Parathyroid adenoma (tissue), 2 donors: ENCODE measurements at regions not wholly inside any gene's neighbourhood (a gene's known extent, or its start where the extent isn't known, plus 50 kb on each side); places are given as distances from the start of the nearest gene placed in this dataset.

ENCODE experiments used
- H2AFZ ChIP-seq: fragments of 300-600 bp; sonication (generic); one replicate; pipeline ENCODE4 v1.7.0; 2017; ENCODE audit warnings: antibody characterized with exemption, mild to moderate bottlenecking
- H3K27ac ChIP-seq: fragments of 300-600 bp; sonication (generic); one replicate; pipeline ENCODE4 v1.7.0; 2017
- H3K27me3 ChIP-seq: fragments of 300-600 bp; sonication (generic); one replicate; pipeline ENCODE4 v1.7.0; 2017; ENCODE audit warnings: low read length; ENCODE audit not compliant: control insufficient read depth, insufficient read depth
- H3K36me3 ChIP-seq: fragments of 300-600 bp; sonication (generic); one replicate; pipeline ENCODE4 v1.7.0; 2017; ENCODE audit warnings: low read length; ENCODE audit not compliant: control insufficient read depth, insufficient read depth
- H3K4me1 ChIP-seq: fragments of 300-600 bp; sonication (generic); one replicate; pipeline ENCODE4 v1.7.0; 2017; ENCODE audit warnings: control low read depth
- H3K4me2 ChIP-seq: fragments of 300-600 bp; sonication (generic); one replicate; pipeline ENCODE4 v1.7.0; 2017; ENCODE audit warnings: low read length
- H3K4me3 ChIP-seq: fragments of 300-600 bp; sonication (generic); one replicate; pipeline ENCODE4 v1.7.0; 2017; ENCODE audit warnings: low read depth, low read length
- H3K79me2 ChIP-seq: fragments of 300-600 bp; sonication (generic); one replicate; pipeline ENCODE4 v1.7.0; 2017; ENCODE audit warnings: control low read depth
- H3K9ac ChIP-seq: fragments of 300-600 bp; sonication (generic); one replicate; pipeline ENCODE4 v1.7.0; 2017; ENCODE audit warnings: mild to moderate bottlenecking
- H3K9me3 ChIP-seq: fragments of 300-600 bp; sonication (generic); one replicate; pipeline ENCODE4 v1.7.0; 2017; ENCODE audit warnings: low read length; ENCODE audit not compliant: control insufficient read depth
- TF ChIP-seq, protein P1 (sequence below): fragments of 300-600 bp; sonication (generic); IDR thresholded peaks from one replicate; pipeline ENCODE4 v1.7.0; 2017; ENCODE audit warnings: antibody characterized with exemption, mild to moderate bottlenecking
- donor health status: primary hyperparathyroidism.

DNA sequence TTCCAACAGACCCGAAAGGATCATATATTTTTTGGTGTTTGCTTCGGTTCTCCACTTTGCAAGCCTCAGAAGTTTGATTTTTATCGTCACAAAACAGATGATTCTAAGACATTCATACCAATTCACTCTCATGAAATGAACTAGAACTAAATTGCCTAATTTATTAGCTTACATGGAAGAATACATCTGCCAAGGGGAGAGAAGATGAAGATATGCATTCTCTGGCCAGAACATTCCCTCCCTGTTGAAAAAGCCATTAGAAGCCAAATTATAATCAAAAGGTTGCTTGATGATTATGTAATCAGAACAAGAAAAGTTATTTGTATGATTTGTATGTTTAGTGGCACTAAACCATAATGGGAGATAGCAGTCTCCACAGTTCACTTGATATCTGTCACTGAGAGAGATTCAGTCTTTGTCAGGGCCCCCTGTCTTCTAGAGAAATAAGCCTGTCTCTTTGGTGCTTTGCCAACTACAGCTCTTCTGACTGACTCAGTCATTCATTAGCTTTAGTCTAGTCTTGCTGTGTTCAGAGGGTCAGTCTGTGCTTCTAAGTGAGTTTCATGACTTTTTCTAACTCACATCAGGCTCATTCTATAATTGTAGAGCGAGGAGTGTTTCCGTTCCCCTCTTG, 95.3 kb upstream of the GNAI1 start:
- TF ChIP-seq, protein P1, sequence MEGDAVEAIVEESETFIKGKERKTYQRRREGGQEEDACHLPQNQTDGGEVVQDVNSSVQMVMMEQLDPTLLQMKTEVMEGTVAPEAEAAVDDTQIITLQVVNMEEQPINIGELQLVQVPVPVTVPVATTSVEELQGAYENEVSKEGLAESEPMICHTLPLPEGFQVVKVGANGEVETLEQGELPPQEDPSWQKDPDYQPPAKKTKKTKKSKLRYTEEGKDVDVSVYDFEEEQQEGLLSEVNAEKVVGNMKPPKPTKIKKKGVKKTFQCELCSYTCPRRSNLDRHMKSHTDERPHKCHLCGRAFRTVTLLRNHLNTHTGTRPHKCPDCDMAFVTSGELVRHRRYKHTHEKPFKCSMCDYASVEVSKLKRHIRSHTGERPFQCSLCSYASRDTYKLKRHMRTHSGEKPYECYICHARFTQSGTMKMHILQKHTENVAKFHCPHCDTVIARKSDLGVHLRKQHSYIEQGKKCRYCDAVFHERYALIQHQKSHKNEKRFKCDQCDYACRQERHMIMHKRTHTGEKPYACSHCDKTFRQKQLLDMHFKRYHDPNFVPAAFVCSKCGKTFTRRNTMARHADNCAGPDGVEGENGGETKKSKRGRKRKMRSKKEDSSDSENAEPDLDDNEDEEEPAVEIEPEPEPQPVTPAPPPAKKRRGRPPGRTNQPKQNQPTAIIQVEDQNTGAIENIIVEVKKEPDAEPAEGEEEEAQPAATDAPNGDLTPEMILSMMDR: no peak
- no peaks in the 10 kb centered on the region for H3K9me3 ChIP-seq

DNA sequence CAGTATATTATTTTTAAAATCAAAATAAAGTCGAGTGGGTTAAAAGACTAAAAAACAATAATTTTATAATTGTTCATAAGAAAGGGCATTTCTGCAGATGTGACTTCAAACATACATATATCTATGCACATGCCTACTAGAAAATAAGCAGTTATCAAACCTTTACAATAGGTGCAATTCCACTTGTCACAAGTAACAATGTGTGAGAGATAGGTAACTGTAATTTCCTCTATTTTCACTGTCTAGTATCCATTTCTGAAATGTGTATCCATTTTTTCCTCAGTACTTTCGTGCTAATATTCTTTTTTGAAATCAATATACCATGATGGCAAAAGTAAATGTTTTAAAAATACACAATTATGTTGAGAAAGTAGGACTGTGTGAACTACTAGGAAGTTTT, 96.9 kb upstream of the GNAI1 start:
- Histone ChIP-seq H3K27me3 (no peaks in the 10 kb centered on the region), H3K9me3 (no peaks in the 10 kb centered on the region), H2AFZ (no peak overlapping the region), H3K4me2 (no peak overlapping the region), H3K4me3 (no peak overlapping the region), H3K27ac (no peak overlapping the region), H3K79me2 (no peaks in the 10 kb centered on the region), H3K36me3 (no peaks in the 10 kb centered on the region), H3K9ac (no peak overlapping the region), H3K4me1 (no peaks in the 10 kb centered on the region)
- TF ChIP-seq, protein P1: no peak

More for the DNA sequence above, 95.3 kb upstream of the GNAI1 start:
- Histone ChIP-seq H3K79me2 (no peaks in the 10 kb centered on the region), H3K36me3 (no peaks in the 10 kb centered on the region), H3K4me3 (no peak overlapping the region), H3K4me2 (no peak overlapping the region), H3K4me1 (no peaks in the 10 kb centered on the region), H3K9ac (no peak overlapping the region), H3K27ac (no peak overlapping the region), H3K27me3 (no peaks in the 10 kb centered on the region), H2AFZ (no peak overlapping the region)

DNA sequence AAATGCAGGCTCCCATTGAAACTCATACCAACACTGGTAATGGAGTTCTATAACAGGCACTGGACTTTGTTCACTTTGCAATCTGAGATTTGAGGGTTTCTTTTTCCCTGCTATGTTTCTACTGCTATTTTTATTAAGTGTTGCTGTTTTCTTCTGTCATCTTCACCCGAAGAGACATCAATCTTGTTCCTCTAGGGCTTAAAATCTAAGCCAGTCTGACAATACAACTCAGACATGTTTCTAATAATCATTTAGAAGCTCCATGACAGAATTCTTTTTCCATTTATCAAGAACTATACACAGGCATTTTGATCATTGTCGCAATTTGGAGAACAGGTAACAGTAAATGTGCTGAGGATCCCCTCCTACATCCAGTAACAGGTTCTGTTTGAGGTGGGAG, 98.5 kb upstream of the GNAI1 start:
- Histone ChIP-seq H3K4me1 (no peaks in the 10 kb centered on the region), H3K36me3 (no peaks in the 10 kb centered on the region), H2AFZ (no peak overlapping the region), H3K4me2 (no peak overlapping the region), H3K4me3 (no peak overlapping the region), H3K9ac (no peak overlapping the region), H3K9me3 (no peaks in the 10 kb centered on the region), H3K27ac (no peak overlapping the region), H3K27me3 (no peaks in the 10 kb centered on the region), H3K79me2 (no peaks in the 10 kb centered on the region)
- TF ChIP-seq, protein P1: no peak

DNA sequence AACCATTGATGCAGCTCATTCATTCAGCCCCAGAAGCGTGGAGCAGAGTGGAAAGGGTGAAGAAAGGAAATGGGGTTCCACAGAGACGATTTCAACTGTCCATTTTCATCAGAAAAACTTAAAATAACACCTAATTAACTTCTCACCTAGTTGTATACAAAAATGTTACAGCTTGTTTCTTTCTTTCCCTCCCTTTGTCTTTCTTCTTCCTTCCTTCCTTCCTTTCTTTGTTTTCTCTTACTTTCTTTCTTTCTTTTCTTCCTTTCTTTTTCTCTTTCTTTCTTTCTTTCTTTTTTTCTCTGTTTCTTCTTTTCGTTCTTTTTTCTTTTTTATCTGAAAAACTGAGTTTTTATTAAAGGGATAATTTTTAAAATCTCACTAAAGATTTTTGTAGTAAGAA, 105.9 kb upstream of the GNAI1 start:
- TF ChIP-seq, protein P1: no peak
- Histone ChIP-seq H3K9me3 (no peaks in the 10 kb centered on the region), H3K79me2 (no peaks in the 10 kb centered on the region), H3K27ac (no peak overlapping the region), H3K4me2 (no peak overlapping the region), H3K4me1 (no peaks in the 10 kb centered on the region), H3K27me3 (no peaks in the 10 kb centered on the region), H2AFZ (no peak overlapping the region), H3K9ac (no peak overlapping the region), H3K36me3 (no peaks in the 10 kb centered on the region), H3K4me3 (no peak overlapping the region)

DNA sequence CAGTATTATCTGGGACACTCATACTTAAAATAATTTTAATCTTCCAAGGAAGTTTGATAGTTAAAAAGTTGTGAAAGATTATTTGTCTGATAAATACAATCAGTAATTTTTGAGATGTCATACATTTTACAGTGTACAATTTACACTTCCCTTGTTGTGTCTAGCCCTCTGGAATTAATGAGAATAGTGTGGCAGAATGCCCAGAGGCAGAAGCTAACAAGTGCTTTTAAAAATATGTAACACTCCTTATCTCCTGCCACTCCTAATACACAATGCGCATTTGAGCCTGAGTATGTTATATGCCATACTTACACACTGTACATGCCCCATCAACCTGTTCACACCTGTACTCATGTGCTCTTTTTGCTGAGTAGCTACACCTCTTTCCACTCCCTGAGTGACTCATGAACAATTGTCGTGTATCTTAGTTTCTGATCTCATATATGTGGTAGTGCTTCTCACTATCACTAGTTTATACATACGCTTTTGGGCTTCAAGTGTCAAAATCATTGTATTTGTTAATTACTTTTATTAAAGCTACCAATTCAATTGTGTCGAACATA, 106.9 kb upstream of the GNAI1 start:
- H2AFZ ChIP-seq: no peak overlapping the region
- no peak overlapping the region for H3K4me3 ChIP-seq
- no peaks in the 10 kb centered on the region for H3K27me3 ChIP-seq
- H3K79me2 ChIP-seq: no peaks in the 10 kb centered on the region
- H3K9me3 ChIP-seq: no peaks in the 10 kb centered on the region
- no peaks in the 10 kb centered on the region for H3K36me3 ChIP-seq
- TF ChIP-seq, protein P1: no peak
- no peak overlapping the region for H3K4me2 ChIP-seq
- H3K9ac ChIP-seq: no peak overlapping the region
- H3K27ac ChIP-seq: no peak overlapping the region
- H3K4me1 ChIP-seq: no peaks in the 10 kb centered on the region
